ENCODE measurements at regions not wholly inside any gene's neighbourhood (a gene's known extent, or its start where the extent isn't known, plus 50 kb on each side); places are given as distances from the start of the nearest gene placed in this dataset.

GRCh38 chrX:25226151-25226550 is 210.4 kb upstream of the ARX start:
- TF ChIP-seq CTCF (IDR thresholded peaks at IDR 0.05) (no peak), POLR2A (IDR thresholded peaks at IDR 0.05) (no peak)

All from breast epithelium (tissue), 3 donors.